AG04449 (cell line): ENCODE measurements at regions not wholly inside any gene's neighbourhood (a gene's known extent, or its start where the extent isn't known, plus 50 kb on each side); places are given as distances from the start of the nearest gene placed in this dataset.

Experiments used
- CTCF ChIA-PET: fragments of 350-600 bp; formaldehyde crosslinking; extraction: SDS; loops from one replicate; lab custom pipeline; 2021; ENCODE audit warnings: antibody characterized with exemption; lab: Yijun Ruan, JAX
- POLR2A ChIA-PET: fragments of 400-600, 350-600 bp; formaldehyde crosslinking; extraction: SDS; loops from one replicate; lab custom pipeline; 2020; ENCODE audit warnings: antibody characterized with exemption, inconsistent platforms; lab: Yijun Ruan, JAX
- DNase-seq: peaks from one replicate; pipeline ENCODE4 v3.0.0-alpha.2; 2010; ENCODE audit warnings: low read depth, low spot score
- H3K4me3 ChIP-seq: 2 replicates; pipeline ENCODE4 v1.5.1; 2011; ENCODE audit warnings: low read depth, mild to moderate bottlenecking, control low read depth, low read length
- CTCF ChIP-seq: IDR thresholded peaks from one replicate; pipeline ENCODE4 v1.5.1; 2011; ENCODE audit warnings: mild to moderate bottlenecking, moderate library complexity, low read length, control low read depth, inconsistent platforms; ENCODE audit not compliant: insufficient read depth; ENCODE audit errors: missing control alignments

- no peak for TF ChIP-seq CTCF
- no peak overlapping the region for H3K4me3 ChIP-seq
- CTCF ChIA-PET: no interaction called here
- POLR2A ChIA-PET: no interaction called here
- DNase-seq: no peak
These were observed 450.6 kb upstream of the DAB1 start for GRCh38 chr1:57874418-57874877.

- no peak overlapping the region for H3K4me3 ChIP-seq
- POLR2A ChIA-PET: no interaction called here
- TF ChIP-seq CTCF: no peak
- CTCF ChIA-PET: no interaction called here
- no peak for DNase-seq
These were observed 449.1 kb upstream of the DAB1 start for GRCh38 chr1:57872913-57873312.

- H3K4me3 ChIP-seq: no peak overlapping the region
- no peak for TF ChIP-seq CTCF
- CTCF ChIA-PET: no interaction called here
- POLR2A ChIA-PET: no interaction called here
- DNase-seq: no peak
These were observed 445.0 kb upstream of the DAB1 start for GRCh38 chr1:57868908-57869307.

GRCh38 chr1:57868239-57868638 lies 444.4 kb upstream of the DAB1 start:
- ChIA-PET POLR2A (no interaction called here), CTCF (no interaction called here)
- no peak for DNase-seq
- no peak overlapping the region for H3K4me3 ChIP-seq
- no peak for TF ChIP-seq CTCF

- TF ChIP-seq CTCF: no peak
- POLR2A ChIA-PET: no interaction called here
These were observed 443.1 kb upstream of the DAB1 start for GRCh38 chr1:57866998-57867397.

GRCh38 chr1:57860931-57861565 lies 437.2 kb upstream of the DAB1 start:
- H3K4me3 ChIP-seq: no peak overlapping the region
- POLR2A ChIA-PET: no interaction called here
- TF ChIP-seq CTCF: no peak
- DNase-seq: no peak
- CTCF ChIA-PET: no interaction called here

More at GRCh38 chr1:57866998-57867397, 443.1 kb upstream of the DAB1 start:
- H3K4me3 ChIP-seq: no peak overlapping the region
- DNase-seq: no peak
- CTCF ChIA-PET: no interaction called here
